IPS DF 4.7 (cell line): ENCODE measurements at regions not wholly inside any gene's neighbourhood (a gene's known extent, or its start where the extent isn't known, plus 50 kb on each side); places are given as distances from the start of the nearest gene placed in this dataset.
"Not testable (repeated sequence)": the region's sequence is repeated elsewhere in the genome, so short reads cannot be mapped to it uniquely, and the experiment has no call there.

ENCODE experiments used
- DNase-seq: peaks from one replicate; pipeline ENCODE4 v3.0.0-alpha.2; 2013; ENCODE audit warnings: low spot score; ENCODE audit errors: extremely low read depth

- no peak for DNase-seq
Measured at GRCh38 chr2:128595763-128596395, 277.2 kb upstream of the HS6ST1 start.

GRCh38 chr2:128596396-128597120 is 277.9 kb upstream of the HS6ST1 start:
- DNase-seq = no peak

- no peak for DNase-seq
Measured at GRCh38 chr2:128597121-128597762, 278.6 kb upstream of the HS6ST1 start.

- not testable (repeated sequence) for DNase-seq
Measured at GRCh38 chr2:128598260-128598659, 279.6 kb upstream of the HS6ST1 start.

GRCh38 chr2:128598862-128599441 is 280.3 kb upstream of the HS6ST1 start:
- no peak for DNase-seq

- no peak for DNase-seq
Measured at GRCh38 chr2:128599700-128600099, 281.0 kb upstream of the HS6ST1 start.

GRCh38 chr2:128600581-128601297 is 282.1 kb upstream of the HS6ST1 start:
- no peak for DNase-seq

GRCh38 chr2:128601298-128602037 is 282.8 kb upstream of the HS6ST1 start:
- DNase-seq = no peak

- DNase-seq = no peak
Measured at GRCh38 chr2:128602038-128602698, 283.5 kb upstream of the HS6ST1 start.

GRCh38 chr2:128602699-128603101 is 284.0 kb upstream of the HS6ST1 start:
- DNase-seq = no peak

- DNase-seq = no peak
Measured at GRCh38 chr2:128603411-128603924, 284.8 kb upstream of the HS6ST1 start.

GRCh38 chr2:128604045-128604444 is 285.4 kb upstream of the HS6ST1 start:
- DNase-seq = no peak

- DNase-seq = not testable (repeated sequence)
Measured at GRCh38 chr2:128604581-128604980, 285.9 kb upstream of the HS6ST1 start.

- DNase-seq = no peak
Measured at GRCh38 chr2:128605421-128605820, 286.8 kb upstream of the HS6ST1 start.

- DNase-seq = no peak
Measured at GRCh38 chr2:128605931-128606330, 287.3 kb upstream of the HS6ST1 start.

GRCh38 chr2:128606837-128607236 is 288.2 kb upstream of the HS6ST1 start:
- no peak for DNase-seq

GRCh38 chr2:128607440-128607839 is 288.8 kb upstream of the HS6ST1 start:
- DNase-seq = no peak

- no peak for DNase-seq
Measured at GRCh38 chr2:128607911-128608506, 289.3 kb upstream of the HS6ST1 start.
